CD4-positive, alpha-beta T cell treated with Interleukin-2 at 100 ng/mL for 4 hours (primary cell): ENCODE measurements at regions not wholly inside any gene's neighbourhood (a gene's known extent, or its start where the extent isn't known, plus 50 kb on each side); places are given as distances from the start of the nearest gene placed in this dataset.
"Not testable (repeated sequence)": the region's sequence is repeated elsewhere in the genome, so short reads cannot be mapped to it uniquely, and the experiment has no call there.

Experiments used
- DNase-seq: peaks from one replicate; pipeline ENCODE4 v3.0.0-alpha.2; 2020; ENCODE audit warnings: low spot score

DNA sequence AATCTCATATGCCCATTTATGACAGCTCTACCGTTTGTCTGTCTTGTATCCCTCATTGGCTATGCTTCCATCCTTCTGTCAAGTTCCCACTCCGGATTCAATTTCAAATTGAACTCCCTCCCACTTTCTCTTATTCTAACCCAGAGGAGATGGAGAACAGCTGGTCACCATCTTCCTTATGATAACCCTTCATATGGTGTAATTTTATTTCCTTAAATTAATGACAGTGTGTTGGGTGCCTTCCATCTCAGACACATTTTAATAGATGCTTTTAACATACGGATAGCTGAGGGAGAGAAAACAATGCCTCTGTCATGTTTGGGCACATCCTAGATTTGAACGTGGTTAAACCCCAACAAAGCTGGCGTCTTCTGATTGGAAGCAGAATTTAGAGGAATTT lies 103.0 kb upstream of the PLXNA2 start:
- no peak for DNase-seq

DNA sequence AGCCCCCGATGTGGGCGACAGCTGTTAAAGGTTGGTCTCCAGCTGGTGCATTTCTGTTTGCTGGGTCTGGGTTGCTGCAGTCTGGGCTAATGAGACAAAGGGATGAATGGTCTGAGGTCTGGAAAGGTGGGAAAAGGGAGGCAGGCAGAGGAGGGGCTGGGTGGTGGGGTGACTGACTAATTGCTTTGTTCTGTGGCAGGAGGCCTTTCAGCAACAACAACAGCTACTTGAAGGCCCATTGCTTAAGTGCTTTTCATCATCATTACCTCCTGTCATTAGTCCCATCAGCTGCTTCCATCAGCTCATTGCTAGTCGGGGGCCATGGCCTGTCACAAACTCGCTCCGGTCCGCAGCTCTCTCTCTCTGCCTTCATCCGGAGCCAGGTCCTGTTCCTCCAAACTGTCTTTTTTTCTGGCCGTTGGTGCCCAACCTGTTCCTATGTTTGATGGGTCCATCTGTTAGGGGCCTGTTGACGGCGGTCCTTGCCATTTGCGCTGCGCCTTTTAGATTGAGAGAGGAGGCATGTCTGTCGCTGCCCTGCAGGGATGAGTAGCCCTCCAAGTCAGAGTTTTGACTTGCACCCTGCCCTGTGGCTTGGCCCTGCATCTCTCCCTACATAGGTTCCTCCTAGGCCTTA lies 105.6 kb upstream of the PLXNA2 start:
- DNase-seq: no peak

DNA sequence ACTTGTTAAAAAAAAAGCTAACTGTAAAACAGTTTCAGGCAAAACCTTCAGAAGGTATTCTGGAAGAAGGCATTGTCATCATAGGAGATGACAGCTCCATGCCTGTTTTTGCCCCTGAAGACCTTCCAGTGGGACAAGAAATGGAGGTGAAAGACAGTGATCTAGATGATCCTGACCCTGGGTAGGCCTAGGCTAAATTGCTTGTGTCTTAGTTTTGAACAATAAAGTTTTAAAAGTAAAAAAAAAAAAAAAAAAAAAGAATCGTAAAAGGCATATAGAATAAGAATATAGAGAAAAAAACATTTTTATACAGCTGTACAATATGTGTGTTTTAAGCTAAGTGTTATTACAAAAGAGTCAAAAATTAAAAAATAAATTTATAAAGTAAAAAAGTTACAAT lies 106.6 kb upstream of the PLXNA2 start:
- no peak for DNase-seq

DNA sequence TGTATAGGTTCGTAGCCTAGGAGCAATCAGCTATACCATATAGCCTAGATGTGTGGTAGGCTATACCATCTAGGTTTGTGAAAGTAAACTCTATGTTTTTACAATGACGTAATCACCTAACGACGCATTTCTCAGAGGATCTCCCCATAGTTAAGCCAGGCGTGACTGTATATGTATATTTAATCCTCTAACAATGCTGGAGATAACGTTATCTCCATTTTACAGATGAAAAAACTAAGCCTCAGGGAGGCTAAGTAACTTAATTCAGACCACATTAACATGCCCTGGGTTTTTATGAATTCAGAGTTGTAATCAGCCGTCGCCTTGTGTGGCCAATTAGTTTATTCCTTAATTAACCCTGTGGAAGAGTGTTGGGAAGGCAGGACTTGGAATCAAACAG lies 107.7 kb upstream of the PLXNA2 start:
- no peak for DNase-seq

DNA sequence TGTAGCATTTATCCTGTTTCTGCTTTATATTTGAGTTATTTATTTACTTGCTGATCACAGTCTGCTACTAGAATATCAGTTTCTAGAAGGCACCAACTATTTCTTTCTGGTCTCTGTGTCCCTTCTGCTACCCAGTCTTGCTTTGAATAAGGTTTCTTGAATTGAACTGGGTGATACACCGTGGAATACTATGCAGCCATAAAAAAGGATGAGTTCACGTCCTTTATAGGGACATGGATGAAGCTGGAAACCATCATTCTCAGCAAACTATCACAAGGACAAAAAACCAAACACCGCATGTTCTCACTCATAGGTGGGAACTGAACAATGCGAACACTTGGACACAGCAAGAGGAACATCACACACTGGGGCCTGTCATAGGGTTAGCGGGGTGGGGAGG lies 109.6 kb upstream of the PLXNA2 start:
- DNase-seq: not testable (repeated sequence)

DNA sequence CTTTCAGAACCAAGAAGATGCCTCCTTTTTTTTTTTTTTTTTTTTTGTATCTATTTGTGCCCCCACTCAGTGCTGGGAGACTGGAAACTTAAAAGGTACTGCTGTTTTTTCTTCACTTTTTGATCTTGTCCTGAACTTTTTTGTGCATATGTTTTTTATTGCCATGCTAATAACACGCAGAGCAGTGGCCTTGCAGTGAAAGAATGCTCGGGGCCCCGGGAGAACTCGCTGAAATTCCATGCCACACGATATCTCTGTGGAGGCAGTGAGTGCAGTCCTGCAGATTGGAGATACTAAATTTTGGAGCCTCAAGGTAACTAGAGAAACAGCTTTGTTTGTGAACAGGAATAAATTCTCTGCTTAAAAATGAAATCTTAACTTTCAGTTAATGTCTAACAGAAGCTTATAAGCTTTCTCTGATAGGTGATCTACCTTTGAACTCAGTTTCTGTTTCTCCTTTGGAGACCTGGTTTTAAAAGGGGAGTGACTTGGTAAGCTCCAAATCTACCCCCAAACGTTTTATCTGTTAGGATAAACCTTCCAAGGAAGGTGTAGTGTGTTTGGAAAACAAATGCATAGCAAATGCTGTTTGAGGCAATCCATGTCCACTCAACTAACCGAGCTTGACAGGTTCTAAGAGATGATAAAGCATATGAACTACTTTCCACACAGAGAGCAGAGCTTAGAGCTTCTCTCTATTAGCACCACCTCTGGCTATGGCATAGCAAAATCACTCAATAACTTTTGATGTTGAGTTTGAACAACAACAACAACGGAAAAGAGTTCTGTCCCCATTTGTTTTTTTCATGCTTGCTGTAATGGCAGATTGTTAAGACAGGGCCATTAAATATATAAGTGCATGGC lies 113.7 kb upstream of the PLXNA2 start:
- no peak for DNase-seq

DNA sequence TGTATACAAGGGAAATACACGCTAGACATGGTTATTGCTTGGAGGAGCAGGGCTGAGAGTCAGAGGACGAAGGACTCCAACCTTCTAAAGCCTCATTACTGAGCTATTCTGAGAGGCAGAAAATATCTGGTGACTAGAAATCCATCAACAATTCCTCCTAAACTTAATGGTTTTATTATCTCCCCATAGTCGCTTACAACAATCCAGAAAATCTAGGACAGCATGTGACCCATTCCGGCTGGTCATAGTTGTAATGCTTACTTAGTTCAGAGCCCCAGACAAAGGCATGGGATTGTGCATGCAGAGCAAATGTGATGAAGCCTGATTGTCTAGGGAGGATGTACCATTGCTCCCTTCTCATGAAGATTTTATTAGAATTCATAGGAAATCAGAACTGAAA lies 114.5 kb upstream of the PLXNA2 start:
- no peak for DNase-seq

DNA sequence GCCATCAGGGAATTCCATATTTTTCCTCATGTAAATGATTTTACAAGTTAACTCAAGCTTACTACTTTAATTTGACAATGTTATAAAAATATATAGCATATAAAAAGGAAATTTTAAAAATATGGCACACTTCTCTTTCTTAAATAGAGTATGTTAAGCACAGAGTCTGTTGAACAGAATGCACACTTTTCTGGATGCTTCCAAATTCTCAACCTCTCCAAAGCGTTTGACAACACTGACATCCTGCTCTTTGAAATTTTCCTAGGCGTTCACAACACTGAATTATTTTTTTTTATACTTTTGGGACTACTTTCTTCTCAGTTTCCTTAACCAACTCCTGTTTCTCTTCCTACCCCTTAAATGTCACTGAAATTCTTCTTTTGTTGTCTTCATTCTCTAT lies 117.8 kb upstream of the PLXNA2 start:
- no peak for DNase-seq

DNA sequence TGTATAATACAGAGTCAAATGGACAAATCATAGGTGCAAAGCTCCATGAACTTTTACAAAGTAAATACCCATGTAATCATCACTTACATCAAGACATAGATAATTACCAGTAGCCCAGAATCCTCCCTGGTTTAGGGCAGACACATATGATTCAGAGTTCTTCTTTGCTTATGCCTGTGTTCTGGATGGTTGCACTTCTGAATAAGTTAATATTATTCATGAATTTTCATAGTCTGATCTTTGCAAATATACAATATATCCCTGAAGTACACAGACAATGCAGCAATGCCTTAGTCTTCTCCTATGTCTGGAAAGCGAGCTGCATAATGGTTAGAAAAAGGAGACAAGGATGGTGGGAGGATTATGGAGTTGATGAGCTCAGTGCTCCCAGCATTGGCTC lies 122.4 kb upstream of the PLXNA2 start:
- no peak for DNase-seq

DNA sequence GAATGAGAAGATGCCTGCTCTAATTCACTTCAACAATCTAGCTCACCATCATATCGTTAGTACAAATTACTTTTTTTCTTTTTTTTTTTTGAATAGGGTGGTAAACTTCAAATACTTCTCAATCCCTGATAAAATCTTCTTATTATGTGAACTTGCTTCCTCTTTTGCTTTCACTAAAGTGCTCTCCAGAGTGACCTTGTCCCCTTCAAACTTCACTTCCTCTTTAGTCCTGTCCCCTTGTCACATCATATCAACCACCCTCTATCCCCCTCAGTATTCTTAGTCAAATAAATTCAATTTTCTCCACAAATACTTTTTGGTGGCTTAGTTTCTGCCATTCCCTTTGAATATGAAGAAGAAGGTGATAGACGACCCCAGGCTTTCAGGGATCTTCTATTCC lies 124.9 kb upstream of the PLXNA2 start:
- no peak for DNase-seq

DNA sequence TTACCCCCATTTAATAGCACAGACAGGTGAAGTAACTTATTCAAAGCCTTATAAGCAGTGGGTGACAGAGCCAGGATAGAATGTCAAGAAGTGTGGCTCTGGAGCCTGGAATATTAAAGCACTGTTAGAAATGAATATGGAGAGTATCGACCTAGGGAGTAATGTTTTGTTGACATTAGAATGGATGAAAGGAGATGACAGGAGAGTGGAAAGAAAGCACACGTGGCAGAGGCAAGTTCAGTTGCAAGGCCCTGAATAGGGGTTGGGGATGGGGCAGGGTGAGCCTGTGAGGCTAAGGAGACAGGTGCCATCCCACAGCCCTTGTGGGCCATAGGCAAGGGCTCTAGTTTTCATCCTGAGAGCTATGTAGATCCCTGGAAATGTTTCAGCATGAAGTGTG lies 125.5 kb upstream of the PLXNA2 start:
- no peak for DNase-seq

DNA sequence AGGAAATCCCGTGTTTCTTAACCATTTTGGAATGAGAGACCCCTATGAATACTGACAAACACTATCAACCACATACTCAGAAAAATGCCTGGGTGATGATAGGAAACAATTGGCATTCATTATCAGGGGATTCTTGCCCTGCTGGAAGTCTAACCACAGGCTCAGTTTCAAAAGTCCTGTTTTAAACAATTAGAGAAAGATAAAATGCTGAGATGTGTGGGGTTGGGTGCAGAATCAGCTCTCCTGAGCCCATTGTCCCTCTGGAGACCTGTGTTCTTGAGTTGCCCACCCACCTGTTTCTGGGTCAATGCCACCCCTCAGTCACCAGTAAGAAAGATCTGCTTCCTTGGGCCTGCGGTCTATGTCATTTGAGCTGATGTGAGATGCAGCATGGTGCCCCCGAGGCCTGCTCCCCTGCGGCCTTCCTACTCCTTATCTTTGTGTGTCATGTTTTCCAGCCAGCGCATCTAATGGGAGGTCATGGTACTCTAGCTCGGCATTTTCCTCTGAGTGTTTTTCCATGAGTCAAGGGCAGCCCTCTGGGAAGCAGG lies 130.3 kb upstream of the PLXNA2 start:
- DNase-seq: no peak

DNA sequence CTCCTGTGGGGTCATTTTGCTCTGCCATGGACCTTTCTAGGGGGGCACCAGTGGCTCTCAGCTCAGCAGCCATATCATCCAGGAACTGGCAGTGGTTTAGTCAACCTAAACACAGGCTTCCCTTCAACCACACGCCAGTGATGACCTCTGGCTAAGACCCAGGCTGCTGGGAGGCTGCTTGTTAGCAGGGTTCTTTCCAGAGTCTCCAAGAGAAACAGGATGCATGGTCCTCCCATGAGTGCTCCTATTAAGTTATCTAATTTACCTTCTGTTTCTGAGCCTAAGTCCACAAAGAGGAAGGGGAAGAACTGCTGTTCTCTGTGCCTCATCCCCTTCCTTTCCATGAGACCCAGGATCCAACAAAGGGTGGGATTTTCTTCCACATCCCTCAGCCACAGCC lies 137.3 kb upstream of the PLXNA2 start:
- no peak for DNase-seq

DNA sequence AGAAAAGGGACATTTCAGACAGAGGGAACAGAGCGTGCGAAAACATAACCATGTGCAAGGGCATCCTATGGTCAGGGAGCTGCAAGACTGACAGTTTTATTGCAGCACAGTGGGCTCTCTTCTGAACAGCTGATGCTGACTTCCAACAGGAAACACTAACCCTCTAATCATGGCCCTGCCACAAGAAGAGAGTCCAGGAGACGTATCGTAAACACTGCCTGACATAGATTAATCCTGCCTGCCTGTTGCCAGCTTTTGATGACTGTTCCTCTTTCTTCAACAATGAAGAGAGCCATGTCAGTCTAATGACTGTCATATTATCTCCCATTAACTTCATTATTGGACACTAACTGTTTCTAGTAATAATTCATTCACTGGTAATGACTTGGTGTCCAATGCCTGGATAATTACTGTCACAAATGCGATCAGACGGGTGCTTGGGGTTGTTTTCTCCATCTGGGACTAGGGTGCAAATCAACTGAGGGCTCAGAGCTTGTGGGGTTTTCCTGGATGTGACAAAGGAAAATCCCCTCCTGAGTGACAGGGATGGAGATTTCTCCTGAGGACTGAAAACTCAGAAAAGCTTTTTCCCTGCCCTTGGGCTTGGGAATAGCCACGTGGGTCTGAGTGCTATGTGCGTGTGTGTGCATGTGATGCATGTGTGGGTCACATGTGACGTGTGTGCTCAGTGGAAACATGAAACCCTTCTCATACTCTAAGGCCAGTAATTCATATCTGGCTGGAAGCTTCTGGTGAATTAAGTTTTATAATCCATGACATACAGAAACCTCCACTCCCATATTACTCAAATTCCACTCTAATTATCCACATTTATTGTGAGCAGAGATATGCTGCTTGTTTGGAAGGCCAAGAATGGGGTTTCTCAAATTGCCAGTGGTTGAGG lies 144.0 kb upstream of the PLXNA2 start:
- no peak for DNase-seq

DNA sequence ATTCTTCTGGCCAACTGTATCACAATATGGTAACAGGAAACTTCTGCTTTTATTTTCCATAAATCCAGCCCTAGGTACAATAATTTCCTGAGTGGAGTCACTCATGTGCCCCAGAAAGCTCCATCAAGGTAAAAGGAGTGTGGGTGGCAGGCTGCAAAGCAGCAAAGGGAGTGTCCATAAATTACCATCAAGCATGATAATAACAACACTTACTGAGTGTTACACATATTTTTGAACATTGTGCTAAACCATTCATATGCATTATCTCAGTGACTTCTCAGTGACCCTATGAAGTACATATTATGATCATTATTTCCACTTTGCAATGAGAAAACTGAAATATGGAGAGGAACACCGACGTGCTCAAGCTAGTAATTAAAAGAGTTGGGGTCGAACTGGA lies 149.2 kb upstream of the PLXNA2 start:
- DNase-seq: no peak

DNA sequence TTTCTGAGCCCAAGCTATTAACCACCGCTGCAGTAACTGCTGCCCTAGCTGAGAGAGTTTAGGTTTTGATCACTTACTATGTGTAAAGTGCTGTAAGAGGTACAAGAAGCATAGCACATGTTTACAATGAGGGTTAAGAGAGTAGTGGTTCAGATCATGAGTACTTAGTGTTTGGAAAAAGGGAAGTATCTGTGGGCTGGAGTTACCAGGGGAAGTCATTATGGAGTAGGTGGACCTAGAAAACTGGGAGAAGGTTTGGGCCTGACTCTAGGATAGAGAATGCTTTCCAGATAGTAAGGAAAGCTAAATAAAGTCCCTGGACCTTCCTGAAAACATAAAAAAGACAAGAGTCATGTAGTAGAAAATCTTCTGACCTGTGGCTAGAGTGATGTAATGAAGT lies 149.6 kb upstream of the PLXNA2 start:
- DNase-seq: no peak

DNA sequence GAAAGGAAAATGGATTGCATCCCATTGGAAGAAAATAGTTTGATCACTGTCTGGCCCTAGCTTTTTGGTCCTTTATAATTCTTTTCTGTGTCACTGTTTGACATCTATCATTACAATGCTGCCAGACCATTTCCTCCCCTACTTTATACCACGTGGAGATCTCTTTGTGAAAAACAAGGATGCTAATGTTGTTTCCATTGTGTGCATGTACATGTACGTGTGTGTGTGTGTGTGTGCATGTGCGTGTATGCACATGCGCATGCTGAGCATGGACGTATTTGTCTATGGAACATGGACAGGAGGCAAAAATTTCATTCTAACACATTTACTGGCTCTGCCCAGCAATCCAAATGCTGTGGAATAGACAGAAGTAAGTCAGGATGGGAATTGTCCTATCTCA lies 153.1 kb upstream of the PLXNA2 start:
- no peak for DNase-seq

DNA sequence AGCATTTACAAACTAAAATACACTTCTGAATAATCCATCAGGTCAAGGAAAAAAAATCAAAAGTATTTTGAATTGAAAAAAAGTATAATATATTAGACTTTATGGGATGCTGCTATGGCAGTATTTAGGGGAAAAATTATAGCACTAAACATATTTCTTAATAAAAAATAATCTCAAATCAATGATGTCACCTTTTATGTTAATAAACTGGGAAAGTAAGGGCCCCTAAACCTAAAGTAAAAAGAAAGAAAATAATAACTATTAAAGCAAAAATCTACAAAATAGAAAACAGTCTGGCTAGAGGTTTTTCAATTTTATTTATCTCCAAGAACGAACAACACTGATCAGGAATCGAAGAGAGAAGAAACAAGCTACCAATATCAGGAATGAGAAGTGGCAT lies 160.8 kb upstream of the PLXNA2 start:
- no peak for DNase-seq

DNA sequence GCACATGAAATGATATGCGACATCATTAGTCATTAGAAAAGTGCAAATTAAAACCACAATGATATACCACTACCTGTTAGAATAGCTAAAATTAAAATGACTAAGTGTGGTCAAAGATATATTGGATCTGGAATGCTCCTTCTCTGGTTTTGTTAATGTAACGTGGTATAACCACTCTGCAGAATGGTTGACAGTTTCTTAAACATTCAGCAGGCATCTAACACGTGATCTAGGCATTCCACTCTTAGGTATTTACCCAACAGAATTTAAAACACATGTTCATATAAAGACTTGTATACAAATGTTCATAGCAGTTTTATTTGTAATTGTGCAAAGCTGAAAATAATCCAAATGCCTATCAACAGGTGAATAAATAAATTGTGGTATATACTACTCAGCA lies 165.0 kb upstream of the PLXNA2 start:
- DNase-seq: no peak

DNA sequence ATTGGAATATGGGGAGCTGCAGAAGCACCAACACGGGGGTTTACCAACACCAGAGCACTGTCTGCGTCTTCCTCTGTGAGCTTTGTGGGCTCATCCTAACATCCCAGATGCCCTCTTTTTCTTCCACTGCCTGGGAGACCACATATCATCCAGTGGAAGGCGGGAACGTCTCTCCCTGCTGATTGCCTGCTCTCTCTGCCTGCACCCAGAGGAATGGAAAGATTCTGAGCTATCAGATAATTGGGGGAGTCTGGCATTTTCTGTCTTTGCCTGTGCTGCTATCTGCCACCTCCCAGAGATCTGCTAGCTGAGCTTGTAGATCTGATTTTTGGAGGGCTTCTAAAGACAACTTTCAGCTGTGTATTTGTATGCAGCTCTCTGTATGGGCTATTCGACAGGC lies 166.2 kb upstream of the PLXNA2 start:
- DNase-seq: no peak

DNA sequence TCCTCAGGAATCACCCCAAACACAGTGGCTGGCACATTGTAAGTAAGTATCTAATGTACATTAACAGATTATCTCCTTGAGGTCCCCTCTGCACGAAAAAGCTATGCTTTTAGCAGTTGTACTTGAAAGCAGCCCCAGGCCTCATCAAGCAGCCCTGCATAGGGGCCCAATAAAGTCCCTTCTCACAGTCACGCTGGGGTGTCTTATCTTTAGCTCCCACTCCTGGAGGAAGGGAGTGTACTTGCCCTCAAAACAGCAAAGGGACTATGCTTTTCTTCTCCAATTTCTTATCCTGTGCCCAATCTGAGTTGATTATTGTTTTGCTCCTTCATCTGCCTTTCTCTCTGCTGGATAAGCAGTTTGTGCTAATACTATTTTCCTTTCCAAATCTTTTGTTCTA lies 168.8 kb upstream of the PLXNA2 start:
- DNase-seq: no peak

DNA sequence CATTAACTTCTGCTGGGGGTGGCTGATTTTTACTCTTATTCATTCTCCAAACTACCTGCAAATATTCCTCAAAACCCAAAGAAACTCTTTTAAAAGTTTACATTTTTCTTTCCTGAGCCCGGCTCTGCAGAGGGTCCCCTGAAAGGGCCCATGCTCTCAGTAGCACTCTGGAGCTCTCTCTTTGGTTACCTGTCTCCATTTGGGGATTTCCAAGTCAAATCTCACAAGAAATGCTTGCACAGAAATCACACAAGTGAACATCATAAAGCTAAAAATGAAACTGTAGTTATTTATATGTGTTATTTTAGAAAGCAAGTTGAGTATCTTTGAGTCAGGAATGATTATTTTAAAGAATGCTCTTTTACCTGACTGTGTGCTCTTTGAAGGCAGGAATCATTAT lies 174.5 kb upstream of the PLXNA2 start:
- DNase-seq: no peak
